ENCODE measurements at regions not wholly inside any gene's neighbourhood (a gene's known extent, or its start where the extent isn't known, plus 50 kb on each side); places are given as distances from the start of the nearest gene placed in this dataset.

DNA sequence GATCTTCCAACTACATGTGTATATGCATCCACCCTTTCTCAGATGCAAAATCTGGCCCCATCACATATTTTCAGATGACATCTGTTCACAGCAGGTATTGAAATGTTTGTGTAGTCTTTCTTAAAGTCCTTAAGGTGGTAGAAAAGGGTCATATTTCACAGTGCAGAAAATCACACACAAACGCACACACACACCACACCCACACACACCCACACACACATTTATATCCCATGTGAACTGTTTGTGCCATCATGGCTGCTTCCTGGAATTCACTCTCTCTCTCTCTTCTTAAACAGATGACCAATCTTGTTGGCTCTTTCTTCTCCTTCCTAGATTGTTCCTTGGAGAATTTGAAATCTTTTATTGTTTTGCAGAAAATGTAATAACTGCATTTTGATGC, 663.0 kb upstream of the GRM3 start:
- TF ChIP-seq POLR2AphosphoS5 (IDR thresholded peaks at IDR 0.05) = no peak
- TF ChIP-seq, protein P1, sequence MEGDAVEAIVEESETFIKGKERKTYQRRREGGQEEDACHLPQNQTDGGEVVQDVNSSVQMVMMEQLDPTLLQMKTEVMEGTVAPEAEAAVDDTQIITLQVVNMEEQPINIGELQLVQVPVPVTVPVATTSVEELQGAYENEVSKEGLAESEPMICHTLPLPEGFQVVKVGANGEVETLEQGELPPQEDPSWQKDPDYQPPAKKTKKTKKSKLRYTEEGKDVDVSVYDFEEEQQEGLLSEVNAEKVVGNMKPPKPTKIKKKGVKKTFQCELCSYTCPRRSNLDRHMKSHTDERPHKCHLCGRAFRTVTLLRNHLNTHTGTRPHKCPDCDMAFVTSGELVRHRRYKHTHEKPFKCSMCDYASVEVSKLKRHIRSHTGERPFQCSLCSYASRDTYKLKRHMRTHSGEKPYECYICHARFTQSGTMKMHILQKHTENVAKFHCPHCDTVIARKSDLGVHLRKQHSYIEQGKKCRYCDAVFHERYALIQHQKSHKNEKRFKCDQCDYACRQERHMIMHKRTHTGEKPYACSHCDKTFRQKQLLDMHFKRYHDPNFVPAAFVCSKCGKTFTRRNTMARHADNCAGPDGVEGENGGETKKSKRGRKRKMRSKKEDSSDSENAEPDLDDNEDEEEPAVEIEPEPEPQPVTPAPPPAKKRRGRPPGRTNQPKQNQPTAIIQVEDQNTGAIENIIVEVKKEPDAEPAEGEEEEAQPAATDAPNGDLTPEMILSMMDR (IDR thresholded peaks at IDR 0.05) = no peak
- no peak for TF ChIP-seq POLR2A (IDR thresholded peaks at IDR 0.05; ENCODE audit: low read depth)
- no peak for TF ChIP-seq EP300 (IDR thresholded peaks at IDR 0.05)

Data from esophagus muscularis mucosa (tissue), 4 donors.